ENCODE measurements at regions not wholly inside any gene's neighbourhood (a gene's known extent, or its start where the extent isn't known, plus 50 kb on each side); places are given as distances from the start of the nearest gene placed in this dataset.
A peak's percentile ranks its signal among the peaks of the same experiment; 100 is the strongest.
"Not testable (repeated sequence)": the region's sequence is repeated elsewhere in the genome, so short reads cannot be mapped to it uniquely, and the experiment has no call there.

DNA sequence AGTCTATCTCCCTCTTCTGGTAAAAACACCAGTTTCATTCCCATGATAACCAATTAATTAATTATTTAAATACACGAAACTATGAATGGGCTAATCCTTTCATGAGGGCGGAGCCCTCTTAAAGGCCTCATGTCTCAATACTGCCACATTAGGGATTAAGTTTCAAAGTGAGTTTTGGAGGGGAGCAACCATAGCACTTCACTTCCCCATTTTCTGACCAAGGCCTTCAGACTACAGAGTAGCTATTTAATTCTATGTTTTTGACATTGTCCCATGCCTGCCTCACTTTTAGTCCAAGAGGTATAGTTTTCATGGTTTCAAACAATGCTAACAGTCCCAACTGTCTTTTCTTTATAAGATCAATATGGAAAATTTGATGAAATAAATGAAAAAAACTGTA, 618.6 kb downstream of the ZWINT start:
- DNase-seq, result peak; percentile 61

GRCh38 chr10:55740767-55741166, 620.3 kb downstream of the ZWINT start:
- not testable (repeated sequence) for DNase-seq

DNA sequence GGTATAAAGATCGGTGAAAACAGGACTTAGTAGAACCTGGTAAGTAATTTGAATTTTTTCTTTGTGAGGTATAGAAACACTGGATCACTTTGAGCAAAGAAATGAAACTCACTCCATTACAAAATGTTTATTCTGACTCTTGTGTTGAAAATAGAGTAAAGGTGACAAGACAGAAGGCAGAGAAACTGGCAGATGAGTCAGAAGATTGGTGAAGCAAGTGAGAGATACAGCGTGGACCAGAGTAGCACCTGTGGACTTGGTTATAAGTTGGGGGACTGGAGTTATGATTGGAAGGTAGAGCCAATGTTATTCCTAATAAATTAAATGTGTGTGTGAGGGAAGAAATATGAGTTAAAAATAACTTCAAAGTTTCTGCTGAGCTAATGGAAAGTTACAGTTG, 620.9 kb downstream of the ZWINT start:
- no peak for DNase-seq

DNA sequence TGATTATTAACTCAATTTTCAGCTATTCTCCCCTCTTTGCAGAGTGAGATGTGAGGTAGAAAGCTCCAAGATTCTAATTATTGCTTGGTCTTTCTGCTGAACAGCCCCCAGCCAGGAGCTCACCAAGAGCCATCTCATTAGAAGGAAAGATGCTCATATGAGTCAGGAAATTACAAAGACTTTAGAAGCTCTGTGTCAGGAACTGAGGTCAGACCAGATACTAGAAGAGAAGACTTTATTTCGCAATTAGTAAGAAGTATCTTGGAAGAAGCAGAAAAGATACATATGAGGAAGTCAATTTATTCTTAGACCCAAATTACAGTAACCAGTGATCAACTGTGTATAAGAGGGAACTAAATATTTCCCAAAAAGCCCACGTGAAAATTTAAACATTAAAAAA, 626.9 kb downstream of the ZWINT start:
- DNase-seq, result peak; percentile 90

- no peak for DNase-seq
Observed at GRCh38 chr10:55704950-55705349, 656.1 kb downstream of the ZWINT start.

DNA sequence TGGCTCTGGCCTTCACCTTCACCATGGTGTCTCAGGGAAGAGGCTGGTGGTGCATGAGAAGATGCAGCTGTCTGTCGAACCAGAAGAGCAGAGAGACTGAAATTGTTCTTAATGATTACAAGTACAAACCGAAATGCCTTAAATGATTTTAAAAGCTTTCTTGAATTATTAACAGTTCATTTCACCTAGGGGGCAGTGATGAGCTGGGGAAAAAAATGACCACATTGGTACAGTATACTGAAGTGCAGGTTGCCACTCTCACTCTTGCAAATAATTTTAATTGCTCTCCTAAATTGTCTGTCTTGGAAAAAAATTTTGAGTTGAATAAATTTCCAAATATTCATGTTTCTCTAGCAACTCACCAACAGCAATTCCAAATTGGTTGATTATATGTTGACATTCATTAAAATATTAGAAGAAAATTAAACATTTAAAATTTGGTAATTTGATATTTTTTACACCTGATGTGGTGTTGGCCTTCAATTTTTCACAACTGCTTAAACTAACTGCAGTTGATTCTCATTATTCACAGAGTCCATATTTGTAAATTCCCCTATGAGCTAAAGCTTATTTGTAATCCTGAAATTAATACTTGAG, 692.6 kb downstream of the ZWINT start:
- peak; percentile 2 for DNase-seq

DNA sequence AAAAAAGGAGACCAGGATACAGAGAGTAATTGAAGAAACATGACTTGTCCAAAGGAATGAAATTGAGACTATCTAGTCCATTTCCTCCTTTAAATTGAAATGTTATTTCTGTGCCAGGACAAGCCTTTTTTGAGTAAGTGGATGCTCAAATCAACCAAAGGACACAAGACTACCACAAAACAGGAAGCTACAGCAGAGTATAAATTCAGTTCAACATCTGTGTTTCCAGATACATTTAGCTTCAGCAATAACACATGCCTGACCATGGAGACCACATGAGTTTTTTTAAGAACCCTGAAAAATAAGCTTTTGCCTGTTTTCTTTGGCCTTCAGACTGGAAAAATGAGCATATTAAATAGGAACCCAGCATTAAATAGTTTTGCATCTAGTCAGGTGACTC, 707.5 kb downstream of the ZWINT start:
- DNase-seq, result peak; percentile 65

DNA sequence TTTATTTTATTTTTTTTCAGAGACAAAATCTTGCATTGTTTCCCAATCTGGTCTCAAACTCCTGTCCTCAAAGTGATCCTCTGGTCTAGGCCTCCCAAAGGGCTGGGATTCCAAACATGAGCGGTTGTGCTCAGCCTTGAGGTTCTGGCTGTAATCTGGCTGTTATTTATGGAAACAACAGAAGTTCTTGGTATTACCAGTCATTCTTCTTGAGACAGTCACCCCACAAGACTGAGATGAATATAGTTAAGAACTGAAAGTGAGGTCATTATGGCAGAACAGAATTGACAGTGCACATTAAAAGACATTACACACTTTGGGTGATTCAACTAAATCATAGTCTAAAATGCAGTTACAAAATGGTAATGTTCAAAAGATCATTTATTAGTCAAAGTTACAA, 719.5 kb downstream of the ZWINT start:
- DNase-seq, result peak; percentile 16

- DNase-seq, result peak; percentile 16
Observed at GRCh38 chr10:55631071-55631654, 729.9 kb downstream of the ZWINT start.

DNA sequence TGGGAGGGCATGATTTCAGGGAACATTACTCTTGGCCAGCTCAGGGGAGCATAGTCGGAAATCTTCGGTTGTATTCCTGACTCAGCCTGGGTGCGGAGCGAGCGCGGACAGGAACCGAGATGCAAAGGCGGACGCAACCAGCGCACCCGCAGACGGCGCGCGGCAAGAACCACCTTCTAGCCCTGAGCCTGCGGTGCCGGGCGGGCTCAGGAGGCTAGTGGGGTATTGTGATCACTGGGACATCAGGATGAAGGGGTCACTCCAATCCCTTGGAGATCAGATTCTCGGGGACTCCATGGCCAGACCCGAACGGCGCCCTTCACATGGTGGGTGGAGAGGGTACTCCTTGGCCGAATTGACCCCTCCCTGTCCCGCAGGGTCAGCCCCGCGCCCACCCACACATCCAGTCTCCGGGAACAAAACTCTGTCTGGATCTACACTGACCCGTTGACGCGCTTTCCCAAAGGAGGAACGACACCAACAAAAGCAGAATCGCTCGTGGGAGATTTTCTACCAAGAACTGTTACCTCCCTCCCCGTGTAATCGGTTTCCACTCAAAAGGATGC, 730.5 kb downstream of the ZWINT start:
- DNase-seq, result no peak

DNA sequence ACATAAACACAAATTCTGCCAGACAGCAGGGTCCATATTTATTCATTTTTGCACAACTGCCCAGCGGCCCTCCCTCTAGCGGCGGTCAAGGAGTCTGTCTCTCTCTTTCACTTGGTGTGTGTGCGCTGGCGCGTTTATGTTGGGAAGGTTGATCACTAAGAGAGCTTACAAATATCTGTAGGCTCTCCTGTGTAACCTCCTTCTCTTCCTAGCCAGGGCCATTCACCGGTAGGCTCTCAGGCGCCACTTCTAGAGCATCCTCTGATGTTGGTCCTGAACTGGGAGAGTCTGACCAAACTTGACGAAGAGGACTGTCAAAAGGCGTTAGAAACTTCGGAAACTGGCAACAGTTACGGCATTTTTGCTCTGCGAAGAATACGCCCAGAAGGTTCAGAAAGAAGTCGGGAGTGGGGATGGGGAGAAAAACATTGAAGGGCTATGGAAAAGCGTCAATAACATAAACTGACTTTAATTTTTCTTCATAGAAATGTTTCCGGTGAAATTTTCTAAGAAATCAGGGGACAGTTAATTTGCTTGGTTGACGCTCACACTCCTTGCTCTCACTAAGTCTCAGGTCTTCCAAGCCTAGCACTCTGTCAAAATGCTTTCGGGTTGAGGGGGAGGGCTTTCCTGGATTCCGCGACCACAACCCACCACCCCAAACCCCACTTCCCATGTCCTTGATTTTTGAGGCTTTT, 731.1 kb downstream of the ZWINT start:
- peak; percentile 3 for DNase-seq

- DNase-seq, result no peak
Observed at GRCh38 chr10:55628260-55628701, 732.8 kb downstream of the ZWINT start.

- no peak for DNase-seq
Observed at GRCh38 chr10:55627501-55628051, 733.5 kb downstream of the ZWINT start.

DNA sequence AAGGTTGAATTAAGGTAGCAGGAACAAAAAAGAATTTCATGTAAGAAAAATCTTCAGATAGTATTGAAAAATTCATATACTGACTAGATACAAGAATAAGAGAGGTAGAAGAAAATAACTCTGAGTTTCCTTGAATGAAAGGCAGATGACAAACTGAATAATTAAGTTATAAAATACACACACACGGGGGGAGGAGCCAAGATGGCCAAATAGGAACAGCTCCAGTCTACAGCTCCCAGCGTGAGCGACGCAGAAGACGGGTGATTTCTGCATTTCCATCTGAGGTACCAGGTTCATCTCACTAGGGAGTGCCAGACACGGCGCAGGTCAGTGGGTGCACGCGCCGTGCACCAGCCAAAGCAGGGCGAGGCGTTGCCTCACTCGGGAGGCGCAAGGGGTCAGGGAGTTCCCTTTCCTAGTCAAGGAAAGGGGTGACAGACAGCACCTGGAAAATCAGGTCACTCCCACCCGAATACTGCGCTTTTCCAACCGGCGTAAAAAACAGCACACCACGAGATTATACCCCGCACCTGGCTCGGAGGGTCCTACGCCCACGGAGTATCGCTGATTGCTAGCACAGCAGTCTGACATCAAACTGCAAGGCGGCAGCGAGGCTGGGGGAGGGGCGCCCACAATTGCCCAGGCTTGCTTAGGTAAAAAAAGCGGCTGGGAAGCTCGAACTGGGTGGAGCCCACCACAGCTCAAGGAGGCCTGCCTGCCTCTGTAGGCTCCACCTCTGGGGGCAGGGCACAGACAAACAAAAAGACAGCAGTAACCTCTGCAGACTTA, 759.2 kb downstream of the ZWINT start:
- not testable (repeated sequence) for DNase-seq

DNA sequence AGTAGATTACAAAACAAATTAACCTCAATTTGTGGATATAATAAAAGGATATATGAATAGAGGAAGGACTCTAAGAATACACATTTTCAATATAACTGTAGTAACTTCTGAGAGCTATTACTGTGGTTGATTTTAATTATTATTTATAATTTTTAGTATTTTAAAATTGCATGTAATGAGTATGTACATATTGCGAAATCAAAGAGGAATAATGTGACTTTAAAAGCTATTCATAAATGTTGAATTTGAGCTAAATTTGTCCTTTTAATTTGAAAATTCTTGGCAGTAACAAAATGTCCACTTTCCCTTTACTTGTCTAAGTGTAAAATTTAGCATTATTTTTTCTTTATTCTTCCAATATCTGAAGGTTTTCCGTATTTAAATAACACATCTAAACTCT, 750.6 kb upstream of the PCDH15 start:
- DNase-seq, result no peak

DNA sequence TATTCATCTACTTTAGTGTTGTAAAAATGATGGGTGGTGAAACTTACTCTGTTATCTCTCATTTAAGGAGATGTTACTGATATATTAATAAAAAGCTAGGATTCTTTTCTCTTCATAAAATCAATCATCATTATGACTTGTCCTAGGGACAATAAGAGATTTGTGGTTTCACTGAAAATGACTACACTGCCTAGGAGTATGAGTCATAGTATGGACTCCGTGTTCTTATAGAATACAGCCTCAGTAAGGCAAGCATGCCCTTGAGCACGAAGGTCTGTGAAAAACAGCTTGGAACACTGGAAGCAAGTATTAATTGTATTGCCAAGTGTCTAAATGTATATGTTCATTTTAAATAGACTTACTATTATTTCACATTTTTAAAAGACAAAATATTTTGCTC, 749.2 kb upstream of the PCDH15 start:
- no peak for DNase-seq

GRCh38 chr10:55537497-55537896, 736.5 kb upstream of the PCDH15 start:
- DNase-seq, result not testable (repeated sequence)

DNA sequence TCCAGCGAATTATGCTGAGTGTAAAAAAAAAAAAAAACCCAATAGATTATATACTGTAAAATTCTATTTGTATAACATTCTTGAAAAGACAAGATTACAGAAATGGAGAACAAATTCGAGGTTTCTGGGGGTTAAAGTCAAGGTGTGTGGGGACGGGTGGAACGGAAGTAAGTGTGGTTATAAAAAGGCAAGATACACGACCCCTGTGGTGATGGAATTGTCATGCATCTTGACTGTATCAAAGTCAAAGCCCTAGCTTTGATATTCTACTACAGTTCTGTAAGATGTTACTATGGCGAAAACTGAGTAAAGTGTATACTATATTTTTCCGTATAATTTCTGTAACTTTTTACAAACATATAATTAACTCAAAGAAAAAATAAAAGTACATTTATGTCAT, 718.2 kb upstream of the PCDH15 start:
- no peak for DNase-seq

DNA sequence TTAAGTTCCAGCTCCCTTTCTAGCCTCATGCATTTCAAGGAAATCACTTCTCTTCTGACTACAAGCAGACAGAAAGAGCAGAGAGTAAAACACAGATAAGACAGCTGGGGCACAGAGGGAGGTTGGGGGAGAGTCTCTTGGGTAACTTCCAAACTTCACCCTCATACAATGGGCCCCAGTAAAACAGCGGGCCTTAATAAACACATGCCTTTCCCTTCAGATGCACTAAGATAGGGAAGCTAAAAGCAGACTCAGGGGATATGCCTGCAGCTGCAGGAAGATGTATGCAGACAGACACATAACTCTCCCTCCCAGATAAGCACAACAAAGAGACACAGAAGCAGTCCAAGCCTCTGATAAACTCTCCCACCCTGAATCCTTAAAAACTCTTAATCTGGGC, 717.4 kb upstream of the PCDH15 start:
- DNase-seq, result not testable (repeated sequence)

DNA sequence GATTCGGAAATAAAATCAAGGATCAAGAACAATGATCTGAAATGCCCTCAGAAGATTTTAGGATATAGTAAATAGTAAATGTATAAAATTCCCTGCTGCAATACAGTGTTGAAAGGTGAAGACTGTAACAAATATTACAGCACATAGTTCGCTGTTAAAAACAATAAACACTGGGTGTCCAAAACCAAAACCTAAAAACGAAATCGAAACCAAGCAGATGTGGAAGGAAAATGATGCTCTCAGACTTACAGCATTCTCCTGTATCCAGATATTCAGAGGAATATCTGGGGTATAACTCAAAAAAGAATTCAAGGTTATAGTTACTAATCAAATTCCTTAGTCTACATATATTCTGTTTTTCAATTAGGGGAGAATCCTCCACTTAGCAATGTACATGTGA, 708.1 kb upstream of the PCDH15 start:
- no peak for DNase-seq

DNA sequence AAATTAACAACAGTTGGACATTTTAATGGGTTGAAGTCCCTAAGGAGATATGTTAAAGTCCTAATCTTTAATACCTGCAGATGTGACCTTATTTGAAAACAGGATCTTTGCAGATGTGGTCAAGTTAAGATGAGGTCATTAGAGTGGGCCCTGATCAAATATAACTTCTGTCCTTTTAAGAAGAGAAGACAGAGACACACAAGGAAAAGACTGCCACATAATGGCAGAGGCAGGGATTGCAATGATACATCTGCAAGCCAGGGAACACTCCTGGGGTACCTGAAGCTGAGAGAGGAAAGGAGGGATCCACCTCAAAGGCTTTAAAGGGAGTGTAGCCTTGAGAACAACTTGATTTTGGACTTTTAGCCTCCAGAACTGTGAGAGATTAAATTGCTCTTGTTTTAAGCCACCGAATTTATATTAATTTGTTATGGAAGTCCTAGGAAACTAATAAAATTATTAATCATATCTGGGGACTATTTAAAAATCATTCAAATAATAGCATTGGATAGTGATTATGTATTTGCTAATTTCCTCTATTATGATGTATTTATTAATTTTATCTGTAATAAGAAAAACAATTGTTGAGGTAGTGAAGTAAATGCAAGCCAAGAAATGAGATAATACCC, 700.0 kb upstream of the PCDH15 start:
- DNase-seq, result peak; percentile 3

- no peak for DNase-seq
Observed at GRCh38 chr10:55497893-55498499, 697.0 kb upstream of the PCDH15 start.

All from MV-4-11 (cell line).